Tibial nerve (tissue), 4 donors: ENCODE measurements at regions not wholly inside any gene's neighbourhood (a gene's known extent, or its start where the extent isn't known, plus 50 kb on each side); places are given as distances from the start of the nearest gene placed in this dataset.

Experiments used
- CTCF ChIP-seq, 5 experiments: fragments of 200-600 bp in 3 of 5; fragments of 450-650 bp in 2 of 5; sonication (generic) in 3 of 5; IDR thresholded peaks; one replicate each; pipeline ENCODE4 v1.5.1; 2016 to 2019; ENCODE audit warnings: antibody characterized with exemption in 5 of 5, mild to moderate bottlenecking in 3 of 5, moderate library complexity in 2 of 5
- EP300 ChIP-seq, 2 donors: sonication (generic); formaldehyde crosslinking; IDR thresholded peaks; one replicate each; pipeline ENCODE4 v1.6.1; 2017; ENCODE audit warnings: antibody characterized with exemption in 2 of 2, mild to moderate bottlenecking in 1 of 2
- POLR2A ChIP-seq, 2 donors: fragments of 450-650 bp; IDR thresholded peaks; one replicate each; pipeline ENCODE4 v1.6.1; 2017; ENCODE audit warnings: antibody characterized with exemption in 2 of 2, mild to moderate bottlenecking in 2 of 2, moderate library complexity in 2 of 2

- TF ChIP-seq CTCF (IDR thresholded peaks at IDR 0.05) (no peak), POLR2A (IDR thresholded peaks at IDR 0.05) (no peak), EP300 (IDR thresholded peaks at IDR 0.05) (no peak)
Measured at GRCh38 chr1:81023187-81023724, 777.5 kb upstream of the ADGRL2 start.
